GM12872 (cell line): ENCODE measurements at regions not wholly inside any gene's neighbourhood (a gene's known extent, or its start where the extent isn't known, plus 50 kb on each side); places are given as distances from the start of the nearest gene placed in this dataset.

Source experiments
- TF ChIP-seq, protein P1 (sequence below): IDR thresholded peaks from 3 replicates; pipeline ENCODE4 v1.5.1; 2011; ENCODE audit warnings: low read depth, mild to moderate bottlenecking, low read length, moderate library complexity; ENCODE audit not compliant: insufficient read depth

DNA sequence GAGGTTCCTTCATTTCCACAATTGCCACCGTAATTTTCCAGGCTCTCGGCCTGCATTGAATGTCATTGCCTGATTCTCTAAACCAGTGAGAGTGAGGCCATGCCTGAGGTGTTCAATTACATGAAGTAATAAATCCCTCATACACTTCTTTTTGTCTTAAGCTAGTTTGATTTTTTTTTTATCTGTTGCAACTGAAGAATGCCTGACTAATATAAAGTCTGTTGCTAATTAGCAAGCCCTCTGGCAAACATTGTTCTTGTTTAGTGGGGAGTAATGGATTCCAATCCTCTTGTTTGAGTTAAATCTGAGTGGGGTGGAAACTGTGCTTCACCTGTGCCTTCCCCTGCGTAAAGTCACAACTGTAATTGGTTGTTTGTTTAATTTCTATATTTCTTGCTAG, 338.1 kb upstream of the ATP10B start:
- TF ChIP-seq, protein P1, sequence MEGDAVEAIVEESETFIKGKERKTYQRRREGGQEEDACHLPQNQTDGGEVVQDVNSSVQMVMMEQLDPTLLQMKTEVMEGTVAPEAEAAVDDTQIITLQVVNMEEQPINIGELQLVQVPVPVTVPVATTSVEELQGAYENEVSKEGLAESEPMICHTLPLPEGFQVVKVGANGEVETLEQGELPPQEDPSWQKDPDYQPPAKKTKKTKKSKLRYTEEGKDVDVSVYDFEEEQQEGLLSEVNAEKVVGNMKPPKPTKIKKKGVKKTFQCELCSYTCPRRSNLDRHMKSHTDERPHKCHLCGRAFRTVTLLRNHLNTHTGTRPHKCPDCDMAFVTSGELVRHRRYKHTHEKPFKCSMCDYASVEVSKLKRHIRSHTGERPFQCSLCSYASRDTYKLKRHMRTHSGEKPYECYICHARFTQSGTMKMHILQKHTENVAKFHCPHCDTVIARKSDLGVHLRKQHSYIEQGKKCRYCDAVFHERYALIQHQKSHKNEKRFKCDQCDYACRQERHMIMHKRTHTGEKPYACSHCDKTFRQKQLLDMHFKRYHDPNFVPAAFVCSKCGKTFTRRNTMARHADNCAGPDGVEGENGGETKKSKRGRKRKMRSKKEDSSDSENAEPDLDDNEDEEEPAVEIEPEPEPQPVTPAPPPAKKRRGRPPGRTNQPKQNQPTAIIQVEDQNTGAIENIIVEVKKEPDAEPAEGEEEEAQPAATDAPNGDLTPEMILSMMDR: no peak

DNA sequence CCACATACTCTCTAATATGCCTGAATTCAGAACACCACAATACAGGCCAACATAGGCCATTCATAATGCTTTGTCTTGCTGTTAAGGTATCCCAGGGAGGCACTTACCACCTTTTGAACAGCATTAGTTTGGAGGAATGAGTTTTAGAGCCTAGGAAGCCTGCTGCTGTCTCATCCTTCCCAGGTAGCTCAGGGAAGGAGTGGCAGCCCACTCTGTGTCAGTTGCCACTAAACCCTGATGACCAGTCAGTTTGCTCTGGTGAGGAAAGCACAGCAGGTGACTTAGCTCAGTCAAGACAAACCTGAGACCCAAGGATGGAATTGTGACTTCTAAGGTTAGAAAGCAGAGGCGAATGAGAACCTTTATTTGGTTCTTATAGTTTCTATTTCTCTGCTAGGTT, 337.4 kb upstream of the ATP10B start:
- TF ChIP-seq, protein P1: no peak

DNA sequence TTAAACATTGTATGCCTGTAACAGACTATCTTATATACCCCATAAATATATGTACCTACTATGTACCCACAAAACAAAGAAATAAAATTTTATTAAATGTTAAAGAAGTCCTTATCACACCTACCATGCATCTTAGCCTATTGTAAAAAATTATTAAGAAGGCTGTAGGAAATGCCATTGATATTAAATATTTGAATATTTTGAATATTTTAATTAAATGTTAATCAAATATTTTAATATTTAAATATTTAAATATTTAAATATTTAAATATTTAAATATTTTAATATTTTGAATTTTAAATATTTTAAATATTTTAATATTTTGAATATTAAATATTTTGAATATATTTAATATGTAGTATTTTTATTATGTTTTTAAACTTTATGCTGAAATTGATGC, 331.5 kb upstream of the ATP10B start:
- TF ChIP-seq, protein P1: no peak

DNA sequence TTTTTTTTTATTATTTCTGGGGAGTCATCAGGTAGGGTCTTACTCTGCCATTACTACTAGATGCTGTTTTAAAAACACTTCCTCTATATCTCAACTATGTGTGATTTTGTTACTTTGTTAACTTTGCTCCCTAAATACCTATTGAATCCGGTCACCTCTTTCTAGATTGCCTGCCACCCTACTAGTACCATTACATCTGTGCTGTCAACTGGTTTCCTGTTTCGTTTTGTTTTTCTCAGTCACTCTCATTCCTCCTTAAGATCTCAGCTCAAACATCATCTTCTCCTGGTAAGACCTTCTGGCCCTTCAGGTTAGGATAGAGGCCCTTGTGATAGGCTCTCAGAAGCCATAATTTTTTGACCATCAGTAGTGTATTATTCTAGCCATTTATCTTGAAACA, 324.2 kb upstream of the ATP10B start:
- TF ChIP-seq, protein P1: no peak

DNA sequence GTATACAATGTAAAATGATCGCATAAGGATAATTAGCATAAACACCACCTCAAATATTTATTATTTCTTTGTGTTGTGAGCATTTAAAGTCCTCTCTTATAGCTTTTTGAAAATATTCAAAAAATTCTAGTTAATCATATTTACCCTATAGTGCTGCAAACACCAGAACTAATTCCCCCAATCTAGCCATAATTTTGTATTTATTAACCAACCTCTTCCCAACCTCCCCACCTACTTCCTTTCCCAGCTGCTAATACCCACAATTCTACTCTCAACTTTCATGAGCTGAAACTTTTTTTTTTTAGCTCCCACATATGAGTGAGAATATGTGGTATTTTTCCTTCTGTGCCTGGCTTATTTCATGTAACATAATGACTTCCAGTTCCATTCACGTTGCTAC, 317.8 kb upstream of the ATP10B start:
- TF ChIP-seq, protein P1: no peak

DNA sequence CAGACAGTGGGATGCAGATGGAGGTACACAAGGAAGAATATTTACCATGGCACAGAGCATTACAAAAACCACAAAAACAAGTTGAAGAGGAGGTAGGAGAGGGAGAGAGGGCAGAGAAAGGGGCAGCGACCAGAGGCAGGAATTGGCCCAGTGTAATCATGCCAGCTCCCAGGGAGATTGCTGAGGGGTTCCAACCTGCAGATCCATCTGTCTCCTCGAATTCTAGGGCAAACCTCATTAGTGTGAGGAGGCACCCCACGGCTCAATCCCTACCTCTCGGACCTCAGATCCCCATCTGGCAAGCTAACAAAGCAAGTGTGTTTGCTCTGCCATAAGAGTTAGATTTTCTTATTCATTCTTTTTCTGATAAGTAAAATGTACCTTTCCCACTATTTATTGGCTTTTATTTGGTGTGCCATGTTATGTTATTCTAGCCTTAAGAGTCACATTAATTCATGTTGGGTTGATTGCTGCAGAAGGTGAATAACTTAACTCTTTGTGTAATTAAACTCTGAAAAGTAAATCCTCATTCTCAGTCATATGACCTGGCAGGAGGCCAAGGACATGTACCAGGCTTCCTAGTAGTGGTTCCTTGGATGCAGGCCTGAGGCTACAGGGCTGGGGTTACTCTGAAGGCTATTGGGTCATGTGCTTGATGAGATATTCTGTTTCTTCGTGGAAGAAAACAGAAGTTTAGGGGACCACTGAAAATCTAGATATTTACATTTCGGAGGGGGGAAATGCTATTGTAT, 315.2 kb upstream of the ATP10B start:
- TF ChIP-seq, protein P1: no peak

DNA sequence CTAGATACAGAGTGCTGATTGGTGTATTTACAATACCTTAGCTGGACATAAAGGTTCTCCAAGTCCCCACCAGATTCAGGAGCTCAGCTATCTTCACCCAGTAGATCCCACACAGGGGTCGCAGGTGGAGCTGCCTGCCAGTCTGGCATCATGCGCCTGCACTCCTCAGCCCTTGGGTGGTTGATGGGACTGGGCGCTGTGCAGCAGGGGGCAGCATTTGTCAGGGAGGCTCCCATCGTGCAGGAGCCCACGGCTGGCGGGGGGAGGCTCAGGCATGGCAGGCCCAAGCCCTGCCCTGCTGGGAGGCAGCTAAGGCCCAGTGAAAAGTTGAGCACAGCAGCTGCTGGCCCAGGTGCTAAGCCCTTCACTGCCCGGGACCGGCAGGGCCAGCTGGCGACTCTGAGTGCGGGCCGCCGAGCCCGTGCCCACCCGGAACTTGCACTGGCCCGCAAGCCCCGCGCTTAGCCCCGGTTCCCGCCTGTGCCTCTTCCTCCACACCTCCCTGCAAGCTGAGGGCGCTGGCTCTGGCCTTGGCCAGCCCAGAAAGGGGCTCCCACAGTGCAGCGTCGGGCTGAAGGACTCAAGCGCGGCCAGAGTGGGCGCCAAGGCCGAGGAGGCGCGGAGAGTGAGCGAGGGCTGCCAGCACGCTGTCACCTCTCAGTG, 314.1 kb upstream of the ATP10B start:
- TF ChIP-seq, protein P1: no peak
